Mucosa of stomach (tissue), 1 donor: ENCODE measurements at regions not wholly inside any gene's neighbourhood (a gene's known extent, or its start where the extent isn't known, plus 50 kb on each side); places are given as distances from the start of the nearest gene placed in this dataset.

Source experiments
- H3K27me3 ChIP-seq: one replicate; pipeline ENCODE4 v1.7.0; 2013; ENCODE audit warnings: mild to moderate bottlenecking, low read length; ENCODE audit not compliant: control insufficient read depth, insufficient read depth
- H3K36me3 ChIP-seq: one replicate; pipeline ENCODE4 v1.7.0; 2013; ENCODE audit warnings: low read length; ENCODE audit not compliant: control insufficient read depth, insufficient read depth
- H3K4me1 ChIP-seq: one replicate; pipeline ENCODE4 v1.7.0; 2013; ENCODE audit warnings: mild to moderate bottlenecking, low read length; ENCODE audit not compliant: control insufficient read depth, insufficient read depth
- H3K4me3 ChIP-seq: one replicate; pipeline ENCODE4 v1.7.0; 2013; ENCODE audit warnings: low read length
- H3K9ac ChIP-seq: one replicate; pipeline ENCODE4 v1.7.0; 2013; ENCODE audit warnings: mild to moderate bottlenecking, low read length, moderate library complexity
- H3K9me3 ChIP-seq: one replicate; pipeline ENCODE4 v1.7.0; 2013; ENCODE audit warnings: mild to moderate bottlenecking, low read length, moderate library complexity; ENCODE audit not compliant: control insufficient read depth
- donor health status: Pancreatic carcinoma.

DNA sequence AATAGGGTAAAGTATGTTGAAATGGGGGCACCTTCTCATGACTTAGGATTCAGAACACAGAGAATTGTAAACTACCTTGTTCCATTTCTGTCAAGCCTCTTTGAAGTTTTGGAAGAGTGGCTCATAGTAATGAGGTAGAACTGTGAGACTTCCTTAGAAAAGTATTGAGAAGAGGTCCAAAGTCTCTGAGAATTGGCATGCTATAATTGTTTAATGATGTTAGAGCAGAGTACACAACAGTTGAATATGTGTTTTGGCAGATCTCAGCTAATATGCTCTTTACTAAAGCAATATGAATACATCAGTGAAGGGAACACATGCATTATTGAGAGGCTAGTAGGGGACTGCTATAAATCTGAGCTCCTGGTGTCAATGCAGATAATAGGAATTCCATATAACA lies 579.4 kb upstream of the RIOK2 start:
- Histone ChIP-seq H3K9ac (no peak overlapping the region), H3K4me1 (no peaks in the 10 kb centered on the region), H3K4me3 (no peak overlapping the region), H3K9me3 (no peaks in the 10 kb centered on the region), H3K36me3 (no peaks in the 10 kb centered on the region), H3K27me3 (no peaks in the 10 kb centered on the region)

DNA sequence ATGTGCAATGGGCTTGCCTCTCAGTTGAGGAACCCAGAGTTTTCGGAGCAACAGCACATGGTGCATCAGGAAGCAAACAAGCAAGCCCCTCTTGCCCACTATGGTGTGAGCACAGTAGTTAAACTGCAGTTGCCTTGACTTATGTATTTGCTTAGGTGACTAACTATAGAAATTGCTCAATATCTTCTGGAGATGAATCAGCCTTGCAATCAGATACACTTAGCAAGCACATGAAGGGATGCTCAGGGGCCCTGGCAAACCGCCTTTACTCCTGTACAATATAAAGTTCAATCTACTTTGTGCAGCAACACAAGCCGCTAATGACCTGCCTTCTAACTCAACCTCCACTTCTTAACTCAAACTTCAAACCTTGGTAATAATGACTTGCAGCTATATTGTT lies 581.7 kb upstream of the RIOK2 start:
- H3K36me3 ChIP-seq = no peaks in the 10 kb centered on the region
- H3K4me1 ChIP-seq = no peaks in the 10 kb centered on the region
- no peak overlapping the region for H3K4me3 ChIP-seq

DNA sequence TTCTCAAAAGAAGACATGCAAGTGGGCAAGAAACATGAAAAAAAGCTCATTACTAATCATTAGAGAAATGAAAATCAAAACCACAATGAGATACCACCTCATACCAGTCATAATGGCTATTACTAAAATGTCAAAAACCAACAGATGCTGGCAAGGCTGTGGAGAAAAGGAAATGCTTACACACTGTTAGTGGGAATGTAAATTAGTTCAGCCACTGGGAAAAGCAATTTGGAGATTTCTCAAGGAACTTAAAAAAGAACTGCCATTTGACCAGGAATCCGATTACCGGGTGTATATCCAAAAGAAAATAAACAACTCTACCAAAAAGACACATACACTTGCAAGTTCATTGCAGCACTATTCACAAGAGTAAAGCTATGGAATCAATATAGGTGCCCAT lies 595.4 kb upstream of the RIOK2 start:
- no peak overlapping the region for H3K9ac ChIP-seq
- H3K36me3 ChIP-seq = no peaks in the 10 kb centered on the region
- no peaks in the 10 kb centered on the region for H3K27me3 ChIP-seq
- no peaks in the 10 kb centered on the region for H3K9me3 ChIP-seq
- H3K4me1 ChIP-seq = no peaks in the 10 kb centered on the region
- no peak overlapping the region for H3K4me3 ChIP-seq

More for the DNA sequence above, 581.7 kb upstream of the RIOK2 start:
- Histone ChIP-seq H3K9ac (no peak overlapping the region), H3K27me3 (no peaks in the 10 kb centered on the region), H3K9me3 (no peaks in the 10 kb centered on the region)

DNA sequence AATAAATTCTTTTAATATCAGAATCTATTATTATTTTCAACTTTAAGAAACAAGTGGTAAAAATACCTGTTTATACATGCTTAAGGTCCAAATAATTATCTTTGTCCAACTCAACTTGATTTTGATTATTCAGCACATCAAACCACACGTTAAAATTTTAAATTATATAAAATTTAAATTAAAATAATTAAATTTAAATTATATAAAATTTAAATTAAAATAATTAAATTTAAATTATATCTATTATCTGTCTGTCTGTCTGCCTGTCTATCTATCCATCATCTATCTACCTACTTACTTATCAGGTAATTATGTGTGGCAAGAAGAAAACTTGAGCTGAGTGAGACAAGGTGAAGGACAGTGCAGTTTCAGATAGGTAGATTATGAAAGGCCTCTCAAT lies 605.3 kb upstream of the RIOK2 start:
- Histone ChIP-seq H3K4me1 (no peaks in the 10 kb centered on the region), H3K36me3 (no peaks in the 10 kb centered on the region), H3K9me3 (no peaks in the 10 kb centered on the region), H3K9ac (no peak overlapping the region), H3K4me3 (no peak overlapping the region), H3K27me3 (no peaks in the 10 kb centered on the region)

DNA sequence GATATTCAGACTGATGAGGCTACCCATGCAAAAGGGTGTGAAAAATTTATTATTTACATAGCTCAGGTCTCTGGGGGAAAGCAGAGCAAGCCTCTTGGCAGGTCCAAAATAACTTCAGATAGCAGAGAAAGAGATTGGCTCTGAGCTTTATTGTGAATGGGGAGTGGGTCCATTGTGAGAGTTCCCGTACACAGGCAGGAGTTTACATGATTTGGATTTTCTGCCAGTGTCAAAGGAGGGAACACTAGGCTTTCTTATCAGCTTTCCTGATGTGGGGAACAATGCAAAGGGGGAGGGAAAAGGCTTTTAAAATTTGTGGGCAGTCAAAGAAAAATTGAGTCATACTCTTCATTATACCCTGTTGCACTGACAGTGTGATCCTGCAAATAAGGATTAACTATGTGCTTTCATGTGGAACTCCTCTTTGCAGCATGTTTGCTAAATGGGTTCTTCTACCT lies 615.0 kb upstream of the RIOK2 start:
- Histone ChIP-seq H3K9ac (no peak overlapping the region), H3K4me1 (no peaks in the 10 kb centered on the region), H3K36me3 (no peaks in the 10 kb centered on the region), H3K27me3 (no peaks in the 10 kb centered on the region), H3K9me3 (no peaks in the 10 kb centered on the region), H3K4me3 (no peak overlapping the region)

DNA sequence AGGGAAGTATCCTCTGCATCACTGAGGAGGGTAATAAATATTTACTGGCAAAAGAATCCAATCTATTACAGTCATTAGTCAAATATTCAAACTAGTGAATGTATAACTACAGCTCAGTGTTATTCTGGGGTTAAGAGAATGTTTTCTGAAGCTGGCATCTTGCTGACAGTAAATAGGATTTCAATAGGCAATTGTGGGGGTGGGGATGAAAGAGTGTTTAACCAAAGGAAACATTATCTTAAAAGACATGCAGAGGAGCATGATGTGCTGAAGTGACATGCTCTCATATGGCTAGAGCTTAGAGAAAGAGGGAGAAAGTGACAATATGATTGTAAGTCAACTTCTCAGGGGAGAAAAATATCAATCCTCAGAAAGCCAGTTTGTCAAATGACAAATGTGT lies 618.4 kb upstream of the RIOK2 start:
- no peaks in the 10 kb centered on the region for H3K36me3 ChIP-seq
- H3K4me1 ChIP-seq = no peaks in the 10 kb centered on the region
- H3K9me3 ChIP-seq = no peaks in the 10 kb centered on the region
- no peak overlapping the region for H3K9ac ChIP-seq
- H3K4me3 ChIP-seq = no peak overlapping the region
- H3K27me3 ChIP-seq = no peaks in the 10 kb centered on the region

DNA sequence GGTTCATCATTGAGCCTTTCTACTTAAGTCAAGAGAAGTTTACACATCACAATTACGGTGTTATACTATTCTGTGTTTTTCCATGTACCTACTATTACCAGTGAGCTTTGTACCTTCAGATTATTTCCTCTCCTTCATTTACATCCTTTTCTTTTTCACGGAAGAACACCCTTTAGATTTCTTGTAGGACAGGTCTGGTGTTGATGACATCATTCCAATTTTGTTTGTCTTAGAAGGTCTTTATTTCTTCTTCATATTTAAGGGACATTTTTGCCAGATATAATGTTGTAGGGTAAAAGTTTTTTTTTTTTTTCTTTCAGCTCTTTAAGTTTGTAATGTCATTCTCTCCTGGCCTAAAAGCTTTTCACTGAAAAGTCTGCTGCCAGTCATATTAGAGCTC lies 637.1 kb upstream of the RIOK2 start:
- H3K27me3 ChIP-seq = no peaks in the 10 kb centered on the region
- no peak overlapping the region for H3K9ac ChIP-seq
- H3K9me3 ChIP-seq = no peaks in the 10 kb centered on the region
- H3K36me3 ChIP-seq = no peaks in the 10 kb centered on the region
- H3K4me1 ChIP-seq = no peaks in the 10 kb centered on the region
- H3K4me3 ChIP-seq = no peak overlapping the region

DNA sequence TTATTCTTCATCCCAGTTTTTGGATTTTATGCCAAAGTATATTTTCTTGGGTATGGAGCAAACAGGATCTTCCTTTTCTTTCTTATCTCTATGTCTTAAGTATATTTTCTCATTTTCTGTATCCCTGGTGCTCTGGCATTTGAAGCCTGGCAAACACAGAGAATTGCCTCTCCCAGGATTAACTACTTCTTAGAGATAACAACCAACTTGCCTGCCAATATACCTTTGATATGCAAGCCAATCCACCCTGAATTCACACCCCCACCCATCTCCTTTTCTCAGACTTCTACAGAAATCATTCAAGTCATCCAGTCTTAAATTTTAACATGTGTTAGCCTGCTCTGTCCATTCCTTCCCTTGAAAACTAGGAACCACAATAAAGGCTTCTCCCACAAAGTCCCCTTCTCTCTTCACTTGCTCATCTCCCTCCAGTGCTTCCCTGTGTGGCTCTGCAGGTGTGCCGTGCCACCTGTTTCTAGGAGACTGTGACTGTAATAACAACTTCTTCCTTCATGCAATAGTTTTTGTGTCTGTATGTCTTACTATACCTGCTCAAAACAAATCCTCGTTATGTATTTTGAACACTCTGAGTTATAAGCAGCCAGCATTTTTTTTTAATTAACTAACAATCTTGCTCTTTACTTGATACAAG lies 649.7 kb upstream of the RIOK2 start:
- Histone ChIP-seq H3K36me3 (no peaks in the 10 kb centered on the region), H3K9ac (no peak overlapping the region), H3K4me3 (no peak overlapping the region), H3K9me3 (no peaks in the 10 kb centered on the region), H3K27me3 (no peaks in the 10 kb centered on the region), H3K4me1 (no peaks in the 10 kb centered on the region)

DNA sequence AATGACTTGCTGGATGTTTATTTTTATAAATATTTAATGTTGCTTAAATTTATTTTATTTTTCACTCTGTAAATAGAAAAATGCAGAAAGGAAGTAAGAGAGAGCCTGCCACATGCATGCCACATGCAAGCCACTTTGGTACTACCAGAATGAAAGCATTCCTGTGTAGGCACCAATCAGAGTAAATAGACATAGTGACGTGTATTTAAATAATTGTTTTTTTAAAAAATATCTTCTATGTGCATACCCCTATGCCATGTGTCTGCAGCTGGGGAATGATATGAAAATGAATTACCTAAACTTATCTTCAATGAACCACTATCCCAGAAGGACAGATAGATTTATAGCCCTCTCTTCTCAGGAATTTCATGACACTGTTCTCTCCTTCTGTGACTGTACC lies 651.5 kb upstream of the RIOK2 start:
- Histone ChIP-seq H3K9me3 (no peaks in the 10 kb centered on the region), H3K9ac (no peak overlapping the region), H3K36me3 (no peaks in the 10 kb centered on the region), H3K4me3 (no peak overlapping the region), H3K27me3 (no peaks in the 10 kb centered on the region), H3K4me1 (no peaks in the 10 kb centered on the region)

DNA sequence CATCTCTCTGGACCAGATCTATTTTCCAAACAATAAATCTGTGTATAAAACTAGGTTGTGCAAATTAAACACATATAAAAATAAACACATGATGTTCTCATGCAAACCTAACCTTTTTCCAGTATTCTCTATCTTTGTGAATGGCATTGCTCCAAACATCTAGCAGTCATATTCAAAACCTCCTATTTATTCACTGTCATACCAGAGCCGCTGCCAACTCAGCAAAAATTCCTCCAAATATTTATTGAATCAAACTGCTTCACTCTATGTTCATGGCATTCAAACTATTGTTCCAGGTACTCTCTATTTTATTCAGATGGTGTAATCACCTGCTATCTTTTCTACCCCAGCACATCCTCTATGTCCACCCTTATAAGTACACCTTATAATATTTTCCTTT lies 652.1 kb upstream of the RIOK2 start:
- Histone ChIP-seq H3K4me1 (no peaks in the 10 kb centered on the region), H3K9me3 (no peaks in the 10 kb centered on the region), H3K4me3 (no peak overlapping the region), H3K27me3 (no peaks in the 10 kb centered on the region), H3K9ac (no peak overlapping the region), H3K36me3 (no peaks in the 10 kb centered on the region)

DNA sequence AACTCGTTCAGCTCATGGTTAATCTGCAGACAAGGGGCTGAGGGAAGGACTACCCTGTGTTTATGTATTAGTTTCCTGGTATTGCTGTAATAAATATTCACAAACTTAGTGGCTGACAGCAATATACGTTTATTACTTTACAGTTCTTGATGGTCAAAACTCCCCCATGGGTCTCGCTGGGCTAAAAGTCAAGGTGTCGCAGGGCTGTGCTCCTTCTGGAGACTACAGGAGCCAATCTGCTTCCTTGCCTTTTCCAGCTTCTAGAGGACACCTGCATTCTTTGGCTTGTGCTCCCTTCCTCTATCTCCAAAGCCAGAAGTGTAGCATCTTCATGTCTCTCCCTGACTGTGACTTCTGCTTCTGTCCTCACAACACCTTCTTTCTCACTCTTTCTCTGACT lies 653.8 kb upstream of the RIOK2 start:
- Histone ChIP-seq H3K36me3 (no peaks in the 10 kb centered on the region), H3K27me3 (no peaks in the 10 kb centered on the region), H3K4me3 (no peak overlapping the region), H3K4me1 (no peaks in the 10 kb centered on the region), H3K9me3 (no peaks in the 10 kb centered on the region), H3K9ac (no peak overlapping the region)

DNA sequence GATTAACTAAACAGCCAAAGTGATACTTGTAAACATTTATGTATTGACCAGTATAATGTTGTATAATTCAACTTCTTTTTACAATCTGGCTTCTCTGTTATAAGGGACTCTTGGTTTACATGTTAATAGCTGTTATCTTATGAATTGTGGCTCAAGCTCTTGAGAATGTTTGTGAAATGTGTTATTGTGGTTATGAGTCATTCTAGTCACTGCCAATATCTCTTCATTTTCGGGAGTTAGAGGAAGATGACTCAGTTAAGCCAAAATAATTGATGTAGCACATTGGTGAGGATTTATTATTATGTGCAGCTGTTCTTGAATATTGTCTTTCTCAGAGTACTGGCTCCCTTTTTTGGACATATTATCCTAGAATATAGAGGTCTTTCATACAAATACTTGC lies 655.2 kb upstream of the RIOK2 start:
- Histone ChIP-seq H3K4me1 (no peaks in the 10 kb centered on the region), H3K9me3 (no peaks in the 10 kb centered on the region), H3K4me3 (no peak overlapping the region), H3K36me3 (no peaks in the 10 kb centered on the region), H3K27me3 (no peaks in the 10 kb centered on the region), H3K9ac (no peak overlapping the region)
